ENCODE measurements at regions not wholly inside any gene's neighbourhood (a gene's known extent, or its start where the extent isn't known, plus 50 kb on each side); places are given as distances from the start of the nearest gene placed in this dataset.

DNA sequence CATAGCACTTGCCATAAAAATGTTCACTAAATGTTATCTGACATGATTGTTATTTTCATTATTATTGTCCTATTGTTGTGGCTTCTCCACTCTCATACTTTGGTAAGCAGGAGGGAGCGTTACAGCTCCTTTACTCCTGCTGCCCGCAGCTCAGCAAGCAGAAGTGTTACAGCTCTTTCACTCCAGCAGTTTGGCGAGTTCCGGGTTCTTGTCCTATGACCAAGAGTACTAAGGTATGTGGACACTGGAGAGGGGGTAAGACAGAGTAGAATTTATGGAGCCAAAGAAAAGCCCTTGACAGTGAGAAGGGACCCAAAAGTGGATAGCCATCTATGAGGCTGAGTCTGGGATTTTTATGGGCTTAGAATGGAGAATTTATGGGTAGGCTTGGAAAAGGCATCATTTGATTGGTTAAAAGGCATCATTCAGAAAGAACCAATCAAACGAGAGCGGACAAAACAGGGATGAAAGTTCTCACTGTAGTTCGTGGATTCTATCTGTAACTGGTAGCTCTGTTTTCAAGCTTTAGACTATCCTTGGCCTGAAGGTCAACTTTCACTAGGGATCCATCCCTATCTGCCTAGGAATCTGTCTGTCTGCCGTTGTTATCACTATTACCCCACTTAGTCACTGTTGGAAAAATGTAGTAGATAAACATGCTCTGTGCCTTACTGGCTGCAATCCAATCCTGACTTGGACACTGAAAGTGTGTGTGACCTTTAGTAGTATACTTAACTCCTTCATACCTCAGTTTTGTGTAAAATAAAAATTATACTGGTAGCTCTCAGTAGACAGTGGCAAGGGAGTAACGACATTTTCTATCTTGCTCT, 545.6 kb upstream of the LCORL start:
- DNase-seq (ENCODE audit: low spot score in 2 of 2) (no peak), ATAC-seq (ENCODE audit: low read depth) (no peak)
- Mint-ChIP-seq H3K4me1 (no peaks in the 10 kb centered on the region), H3K36me3 (no peaks in the 10 kb centered on the region), H3K27ac (no peak overlapping the region), H3K4me3 (no peak overlapping the region), H3K27me3 (no peaks in the 10 kb centered on the region), H3K9me3 (peaks cover 2% of the 10 kb centered on the region)

DNA sequence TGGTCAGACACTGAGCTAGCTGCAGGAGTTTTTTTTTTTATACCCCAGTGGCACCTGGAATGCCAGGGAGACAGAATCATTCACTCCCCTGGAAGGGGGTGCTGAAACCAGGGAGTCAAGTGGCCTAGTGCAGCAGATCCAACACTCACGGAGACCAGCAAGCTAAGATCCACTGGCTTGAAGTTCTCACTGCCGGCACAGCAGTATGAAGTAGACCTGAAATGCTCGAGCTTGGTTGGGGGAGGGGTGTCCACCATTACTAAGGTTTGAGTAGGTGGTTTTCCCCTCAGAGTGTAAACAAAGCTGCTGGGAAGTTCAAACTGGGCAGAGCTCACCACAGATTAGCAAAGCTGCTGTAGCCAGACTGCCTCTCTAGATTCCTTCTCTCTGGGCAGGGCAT, 537.9 kb upstream of the LCORL start:
- H3K27me3 Mint-ChIP-seq, result no peaks in the 10 kb centered on the region
- no peaks in the 10 kb centered on the region for H3K4me1 Mint-ChIP-seq
- no peaks in the 10 kb centered on the region for H3K36me3 Mint-ChIP-seq

DNA sequence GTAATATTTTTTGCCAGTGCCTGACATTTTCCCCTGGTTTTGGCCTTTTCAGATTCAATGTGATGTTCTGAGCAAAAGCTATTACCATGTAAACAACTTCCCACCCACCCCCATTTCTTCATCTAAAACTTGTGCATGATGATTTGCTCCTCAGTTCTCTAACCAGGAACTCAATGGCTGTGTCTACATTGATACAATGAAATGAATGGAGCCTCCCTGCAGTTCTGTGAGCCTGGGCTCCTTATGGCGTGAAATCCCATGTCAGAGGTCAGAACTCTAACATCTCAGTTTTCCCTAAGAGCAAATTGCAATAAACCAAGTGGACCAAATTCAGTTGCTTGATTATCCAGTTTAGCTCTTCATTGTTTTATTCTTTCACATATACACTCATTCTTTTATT, 534.8 kb upstream of the LCORL start:
- H3K4me3 Mint-ChIP-seq, result no peak overlapping the region
- no peaks in the 10 kb centered on the region for H3K4me1 Mint-ChIP-seq
- H3K27me3 Mint-ChIP-seq, result no peaks in the 10 kb centered on the region
- DNase-seq (ENCODE audit: low spot score in 2 of 2), result no peak
- no peaks in the 10 kb centered on the region for H3K36me3 Mint-ChIP-seq
- ATAC-seq (ENCODE audit: low read depth), result no peak
- H3K9me3 Mint-ChIP-seq, result peaks cover under 1% of the 10 kb centered on the region
- no peak overlapping the region for H3K27ac Mint-ChIP-seq

More for the DNA sequence above, 537.9 kb upstream of the LCORL start:
- Mint-ChIP-seq H3K27ac (no peak overlapping the region), H3K4me3 (no peak overlapping the region), H3K9me3 (peaks cover 2% of the 10 kb centered on the region)
- ATAC-seq (ENCODE audit: low read depth) (no peak), DNase-seq (ENCODE audit: low spot score in 2 of 2) (no peak)

DNA sequence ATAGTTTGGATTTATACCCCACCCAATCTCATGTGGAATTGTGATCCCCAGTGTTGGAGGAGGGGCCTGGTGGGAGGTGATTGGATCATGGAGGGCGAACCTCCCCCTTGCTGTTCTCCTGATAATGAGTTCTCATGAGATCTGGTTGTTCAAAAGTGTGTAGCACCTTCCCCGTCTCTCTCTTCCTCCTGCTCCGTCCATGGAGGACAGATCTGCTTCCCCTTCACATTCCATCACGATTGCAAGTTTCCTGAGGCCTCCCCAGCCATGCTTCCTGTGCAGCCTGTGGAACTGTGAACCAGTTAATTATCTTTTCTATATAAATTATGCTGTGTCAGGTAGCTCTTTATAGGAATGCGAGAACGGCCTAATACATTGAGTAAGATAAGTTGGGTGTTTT, 518.8 kb upstream of the LCORL start:
- DNase-seq (ENCODE audit: low spot score in 2 of 2) (no peak), ATAC-seq (ENCODE audit: low read depth) (no peak)
- no peak overlapping the region for H3K27ac Mint-ChIP-seq
- H3K36me3 Mint-ChIP-seq, result no peaks in the 10 kb centered on the region
- H3K4me3 Mint-ChIP-seq, result no peak overlapping the region
- peaks cover 2% of the 10 kb centered on the region for H3K27me3 Mint-ChIP-seq
- no peaks in the 10 kb centered on the region for H3K4me1 Mint-ChIP-seq
- H3K9me3 Mint-ChIP-seq, result no peaks in the 10 kb centered on the region

DNA sequence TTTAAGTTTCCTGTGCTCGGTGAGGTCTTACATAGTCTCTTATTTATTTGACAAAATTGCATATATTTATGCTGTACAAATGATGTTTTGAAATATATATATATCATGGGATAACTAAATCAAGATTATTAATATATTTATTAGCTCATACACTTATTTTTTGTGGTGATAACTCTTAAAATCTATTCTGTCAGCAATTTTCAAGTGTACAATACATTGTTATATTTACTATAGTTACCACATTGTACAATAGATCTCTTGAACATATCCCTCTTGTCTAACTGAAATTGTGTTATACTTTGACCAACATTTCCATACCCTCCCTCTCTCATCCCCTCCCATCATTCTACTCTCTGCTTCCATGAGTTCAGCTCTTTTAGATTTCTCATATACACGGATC, 516.6 kb upstream of the LCORL start:
- peaks cover 2% of the 10 kb centered on the region for H3K27me3 Mint-ChIP-seq
- H3K4me1 Mint-ChIP-seq, result no peaks in the 10 kb centered on the region
- no peak for ATAC-seq (ENCODE audit: low read depth)

DNA sequence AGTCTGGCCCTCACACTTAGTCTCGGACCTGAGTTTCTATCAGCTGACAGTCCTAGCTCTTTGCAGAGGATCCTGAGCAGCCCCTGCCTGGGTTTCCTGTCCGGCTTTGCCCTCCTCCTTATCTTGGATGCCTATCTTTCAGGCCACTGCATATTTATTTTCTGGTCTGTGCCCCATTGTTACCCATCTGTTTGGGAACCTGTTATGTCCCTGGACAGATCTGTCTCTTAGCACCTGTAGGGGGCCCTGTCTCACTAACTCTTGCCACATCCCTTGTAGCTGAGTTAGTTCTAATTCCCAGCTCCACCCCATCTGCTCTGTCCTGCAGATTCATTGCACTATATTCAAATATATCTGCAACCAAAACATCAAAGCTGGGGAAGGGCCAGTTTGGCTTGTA, 514.9 kb upstream of the LCORL start:
- peaks cover 2% of the 10 kb centered on the region for H3K27me3 Mint-ChIP-seq
- H3K27ac Mint-ChIP-seq, result no peak overlapping the region
- H3K4me1 Mint-ChIP-seq, result no peaks in the 10 kb centered on the region
- no peak overlapping the region for H3K4me3 Mint-ChIP-seq
- DNase-seq (ENCODE audit: low spot score in 2 of 2) (no peak), ATAC-seq (ENCODE audit: low read depth) (no peak)
- H3K9me3 Mint-ChIP-seq, result no peaks in the 10 kb centered on the region
- no peaks in the 10 kb centered on the region for H3K36me3 Mint-ChIP-seq

More for the DNA sequence above, 516.6 kb upstream of the LCORL start:
- DNase-seq (ENCODE audit: low spot score in 2 of 2), result no peak
- no peaks in the 10 kb centered on the region for H3K9me3 Mint-ChIP-seq
- no peak overlapping the region for H3K27ac Mint-ChIP-seq
- H3K36me3 Mint-ChIP-seq, result no peaks in the 10 kb centered on the region
- H3K4me3 Mint-ChIP-seq, result no peak overlapping the region

DNA sequence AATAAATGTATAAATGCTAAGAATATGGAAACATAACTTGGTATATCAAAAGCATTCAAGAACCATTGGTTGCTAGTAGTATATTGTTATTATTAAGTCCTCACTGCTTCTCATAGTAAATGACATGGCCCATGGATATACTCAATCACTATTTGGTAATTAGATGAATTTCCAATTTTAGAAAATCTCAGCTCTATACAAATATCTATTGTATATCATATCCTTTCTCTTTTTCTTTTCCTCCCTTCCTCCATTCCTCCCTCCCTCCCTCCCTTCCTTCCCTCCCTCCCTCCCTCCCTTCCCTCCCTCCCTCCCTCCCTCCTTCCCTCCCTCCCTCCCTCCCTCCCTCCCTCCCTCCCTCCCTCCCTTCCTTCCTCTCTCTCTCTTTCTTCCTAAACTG, 514.4 kb upstream of the LCORL start:
- H3K27ac Mint-ChIP-seq, result no peak overlapping the region

DNA sequence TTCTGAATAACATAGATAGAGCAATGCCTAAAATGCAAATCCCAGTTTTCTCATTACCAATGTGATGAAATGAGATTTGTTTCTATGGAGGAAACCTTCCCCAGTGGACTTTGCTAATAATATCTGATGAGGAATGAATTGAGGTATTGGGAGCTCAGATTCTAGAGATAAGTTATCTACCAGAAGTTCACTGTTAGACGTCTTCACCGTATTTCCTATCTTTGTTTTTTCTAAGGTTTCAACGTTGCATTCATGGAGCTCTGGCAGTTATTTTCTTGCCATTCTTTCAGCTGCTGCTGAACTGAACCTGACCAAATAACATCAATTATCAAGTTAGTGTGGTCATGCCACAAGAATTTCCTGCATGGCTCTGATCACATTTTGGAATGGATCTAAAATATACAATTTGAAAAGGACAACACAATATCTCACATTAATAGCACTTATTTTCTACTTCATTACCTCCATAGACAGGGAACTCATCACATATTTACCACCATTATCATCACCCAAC, 511.8 kb upstream of the LCORL start:
- Mint-ChIP-seq H3K9me3 (no peaks in the 10 kb centered on the region), H3K4me1 (no peaks in the 10 kb centered on the region), H3K27ac (no peak overlapping the region), H3K36me3 (no peaks in the 10 kb centered on the region), H3K27me3 (no peaks in the 10 kb centered on the region), H3K4me3 (no peak overlapping the region)
- no peak for DNase-seq (ENCODE audit: low spot score in 2 of 2)
- no peak for ATAC-seq (ENCODE audit: low read depth)

More for the DNA sequence above, 514.4 kb upstream of the LCORL start:
- no peak for ATAC-seq (ENCODE audit: low read depth)
- no peak overlapping the region for H3K4me3 Mint-ChIP-seq
- no peaks in the 10 kb centered on the region for H3K36me3 Mint-ChIP-seq
- H3K4me1 Mint-ChIP-seq, result no peaks in the 10 kb centered on the region
- peaks cover 2% of the 10 kb centered on the region for H3K27me3 Mint-ChIP-seq
- no peaks in the 10 kb centered on the region for H3K9me3 Mint-ChIP-seq
- no peak for DNase-seq (ENCODE audit: low spot score in 2 of 2)

DNA sequence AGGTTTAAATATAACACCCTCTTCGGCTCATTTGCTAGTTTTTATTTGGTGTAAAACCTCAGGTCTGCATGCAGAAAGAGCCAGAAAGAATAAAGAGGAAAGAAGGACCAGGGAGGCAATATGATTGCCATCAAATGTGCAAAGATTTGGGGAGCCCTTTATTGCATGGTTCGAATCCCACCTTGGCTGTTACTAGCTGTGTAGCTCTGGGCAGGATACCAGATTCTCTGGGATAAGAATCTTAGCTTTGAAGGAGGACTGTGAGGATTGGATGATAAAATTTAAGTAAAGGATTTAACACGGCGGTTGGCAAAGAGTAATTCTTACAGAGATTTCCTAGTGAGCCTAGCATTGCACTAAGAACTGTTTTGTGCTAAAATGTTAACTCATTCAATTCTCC, 510.2 kb upstream of the LCORL start:
- ATAC-seq (ENCODE audit: low read depth), result no peak
- Mint-ChIP-seq H3K4me3 (no peak overlapping the region), H3K27me3 (no peaks in the 10 kb centered on the region), H3K36me3 (no peaks in the 10 kb centered on the region), H3K9me3 (no peaks in the 10 kb centered on the region), H3K4me1 (no peaks in the 10 kb centered on the region), H3K27ac (no peak overlapping the region)
- no peak for DNase-seq (ENCODE audit: low spot score in 2 of 2)

DNA sequence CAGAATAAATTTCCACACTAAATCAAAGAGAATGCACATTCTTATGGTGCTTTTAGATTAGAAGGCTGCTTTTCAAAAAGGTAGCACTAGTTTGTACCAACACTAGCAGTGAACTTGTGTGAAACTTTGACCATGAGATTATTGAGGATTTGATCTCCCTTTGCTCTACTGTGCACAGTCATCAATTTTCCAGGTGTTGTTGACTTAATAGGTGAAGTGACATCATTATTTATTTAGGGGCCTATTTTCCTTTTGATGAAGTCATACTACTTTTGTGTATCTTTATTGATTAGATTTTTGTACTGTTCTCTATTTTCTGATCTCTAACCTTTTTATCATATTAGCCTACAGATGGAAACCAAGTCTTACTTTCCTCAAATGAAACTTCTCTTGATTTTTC, 507.9 kb upstream of the LCORL start:
- Mint-ChIP-seq H3K9me3 (no peaks in the 10 kb centered on the region), H3K27me3 (no peaks in the 10 kb centered on the region), H3K36me3 (no peaks in the 10 kb centered on the region), H3K4me1 (no peaks in the 10 kb centered on the region), H3K4me3 (no peak overlapping the region), H3K27ac (no peak overlapping the region)
- ATAC-seq (ENCODE audit: low read depth) (no peak), DNase-seq (ENCODE audit: low spot score in 2 of 2) (no peak)

DNA sequence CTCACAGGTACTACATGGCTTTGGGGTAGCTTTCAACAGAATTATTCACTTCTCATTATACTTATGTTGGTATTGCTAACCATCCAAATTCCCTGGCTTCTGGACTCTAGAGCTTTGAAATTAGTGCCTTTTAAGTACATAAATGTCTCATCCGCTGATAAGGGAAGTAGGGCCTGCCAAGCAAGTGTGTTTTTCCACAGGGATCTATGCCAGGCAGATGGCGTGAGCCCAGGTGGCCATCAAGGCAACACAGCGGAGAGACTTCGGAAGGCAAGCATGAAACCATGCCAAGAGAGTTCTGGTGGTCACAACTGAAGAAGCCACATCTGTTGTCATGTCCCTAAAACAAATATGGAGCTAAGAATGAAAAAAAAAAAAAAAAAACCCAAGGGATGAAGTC, 503.1 kb upstream of the LCORL start:
- no peaks in the 10 kb centered on the region for H3K4me1 Mint-ChIP-seq
- H3K36me3 Mint-ChIP-seq, result no peaks in the 10 kb centered on the region
- no peak overlapping the region for H3K4me3 Mint-ChIP-seq
- no peaks in the 10 kb centered on the region for H3K9me3 Mint-ChIP-seq
- ATAC-seq (ENCODE audit: low read depth) (no peak), DNase-seq (ENCODE audit: low spot score in 2 of 2) (no peak)
- no peak overlapping the region for H3K27ac Mint-ChIP-seq
- no peaks in the 10 kb centered on the region for H3K27me3 Mint-ChIP-seq

DNA sequence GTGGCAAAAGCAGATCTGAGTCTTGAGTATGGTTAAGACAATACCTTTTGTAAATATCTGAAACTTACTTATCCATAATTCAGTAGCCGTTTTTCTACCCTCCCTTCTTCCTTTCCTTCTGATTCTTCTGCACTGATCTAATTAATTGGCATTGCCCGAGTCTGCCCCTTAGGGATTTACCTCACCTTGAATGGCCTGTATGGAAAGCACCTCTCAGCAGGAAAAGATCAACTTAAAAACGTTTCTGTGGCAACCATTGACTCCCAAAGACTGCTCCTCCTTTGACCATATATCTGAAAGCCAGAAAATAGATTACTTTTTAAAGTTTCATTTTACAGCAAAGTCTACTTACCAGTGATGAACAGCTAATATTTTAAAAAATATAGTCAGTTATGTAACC, 496.5 kb upstream of the LCORL start:
- Mint-ChIP-seq H3K4me3 (no peak overlapping the region), H3K4me1 (no peaks in the 10 kb centered on the region), H3K9me3 (no peaks in the 10 kb centered on the region), H3K36me3 (no peaks in the 10 kb centered on the region), H3K27me3 (no peaks in the 10 kb centered on the region), H3K27ac (no peak overlapping the region)
- DNase-seq (ENCODE audit: low spot score in 2 of 2), result no peak
- ATAC-seq (ENCODE audit: low read depth), result no peak

DNA sequence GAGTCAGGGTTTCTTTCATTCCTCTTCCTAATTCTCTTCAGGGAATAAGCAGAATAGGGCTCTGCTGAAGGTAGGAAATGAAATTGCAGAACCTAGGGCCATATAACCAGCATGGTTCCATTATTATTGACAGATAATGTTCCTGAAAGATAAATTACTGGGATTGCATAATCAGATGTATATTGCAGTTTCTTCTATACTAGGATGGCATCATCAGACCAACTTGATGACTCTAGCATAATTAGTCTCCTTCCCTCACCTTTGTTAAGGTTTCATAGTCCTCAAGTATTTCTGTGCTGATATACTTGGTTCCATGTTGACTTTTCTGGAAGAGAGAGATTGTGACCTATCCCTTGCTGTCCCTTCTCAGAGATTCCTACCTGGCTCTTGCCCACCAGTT, 492.3 kb upstream of the LCORL start:
- no peak for DNase-seq (ENCODE audit: low spot score in 2 of 2)
- H3K27ac Mint-ChIP-seq, result no peak overlapping the region
- no peaks in the 10 kb centered on the region for H3K9me3 Mint-ChIP-seq
- H3K4me3 Mint-ChIP-seq, result no peak overlapping the region
- H3K36me3 Mint-ChIP-seq, result no peaks in the 10 kb centered on the region
- no peaks in the 10 kb centered on the region for H3K27me3 Mint-ChIP-seq
- ATAC-seq (ENCODE audit: low read depth), result no peak
- no peaks in the 10 kb centered on the region for H3K4me1 Mint-ChIP-seq

DNA sequence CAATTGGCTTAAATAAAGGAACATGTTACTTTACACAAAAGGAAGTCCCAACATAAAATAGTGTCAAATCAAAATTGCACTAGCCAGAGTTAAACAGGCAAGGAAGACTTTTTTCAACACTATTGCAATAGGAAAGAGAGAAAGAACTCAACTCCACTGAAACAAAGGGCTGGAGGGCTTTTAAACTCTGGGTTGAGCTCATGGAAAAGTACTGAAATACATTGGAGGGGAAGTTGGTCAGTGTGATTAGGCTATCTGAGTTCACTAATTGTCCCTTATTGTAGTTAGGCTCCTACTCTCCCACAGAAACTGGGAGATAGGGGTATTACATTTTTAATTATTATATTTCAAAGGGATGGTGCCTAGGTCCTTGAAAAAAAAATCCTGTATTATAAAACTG, 491.2 kb upstream of the LCORL start:
- DNase-seq (ENCODE audit: low spot score in 2 of 2) (no peak), ATAC-seq (ENCODE audit: low read depth) (no peak)
- Mint-ChIP-seq H3K4me3 (no peak overlapping the region), H3K9me3 (no peaks in the 10 kb centered on the region), H3K36me3 (no peaks in the 10 kb centered on the region), H3K27ac (no peak overlapping the region), H3K27me3 (no peaks in the 10 kb centered on the region), H3K4me1 (no peaks in the 10 kb centered on the region)

DNA sequence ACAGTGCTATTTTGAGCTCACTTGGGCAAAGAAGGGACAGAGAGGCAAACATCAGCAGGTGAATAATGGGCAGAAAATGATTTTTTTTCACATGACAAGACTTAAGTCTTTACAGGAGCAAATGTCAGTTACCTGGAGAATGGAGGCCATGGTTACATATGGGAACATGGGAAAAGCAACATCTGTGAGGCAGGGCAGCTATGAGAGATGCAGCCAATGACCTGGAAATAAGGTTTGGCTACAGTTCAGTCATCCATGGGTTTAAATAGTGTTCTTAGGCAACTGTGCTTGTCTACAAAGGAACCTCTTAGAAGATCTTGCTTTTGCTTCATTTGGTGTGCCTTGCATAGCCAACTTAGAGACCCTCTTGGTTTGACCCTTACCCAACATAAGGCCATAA, 490.2 kb upstream of the LCORL start:
- no peak for DNase-seq (ENCODE audit: low spot score in 2 of 2)
- no peaks in the 10 kb centered on the region for H3K36me3 Mint-ChIP-seq

More for the DNA sequence above, 490.2 kb upstream of the LCORL start:
- Mint-ChIP-seq H3K4me1 (no peaks in the 10 kb centered on the region), H3K27me3 (no peaks in the 10 kb centered on the region), H3K9me3 (no peaks in the 10 kb centered on the region), H3K4me3 (no peak overlapping the region), H3K27ac (no peak overlapping the region)
- no peak for ATAC-seq (ENCODE audit: low read depth)
